Testis (tissue), 2 donors: ENCODE measurements at regions not wholly inside any gene's neighbourhood (a gene's known extent, or its start where the extent isn't known, plus 50 kb on each side); places are given as distances from the start of the nearest gene placed in this dataset.

Source experiments
- POLR2A ChIP-seq: fragments of 450-650 bp; IDR thresholded peaks from one replicate; pipeline ENCODE4 v1.6.1; 2017; ENCODE audit warnings: antibody characterized with exemption, mild to moderate bottlenecking, moderate library complexity
- TF ChIP-seq, protein P1 (sequence below), 3 experiments: fragments of 450-650 bp in 2 of 3; fragments of 200-600 bp in 1 of 3; sonication (generic) in 1 of 3; IDR thresholded peaks; one replicate each; pipeline ENCODE4 v1.5.1; 2016 to 2019; ENCODE audit warnings: antibody characterized with exemption in 3 of 3, mild to moderate bottlenecking in 2 of 3, moderate library complexity in 1 of 3

DNA sequence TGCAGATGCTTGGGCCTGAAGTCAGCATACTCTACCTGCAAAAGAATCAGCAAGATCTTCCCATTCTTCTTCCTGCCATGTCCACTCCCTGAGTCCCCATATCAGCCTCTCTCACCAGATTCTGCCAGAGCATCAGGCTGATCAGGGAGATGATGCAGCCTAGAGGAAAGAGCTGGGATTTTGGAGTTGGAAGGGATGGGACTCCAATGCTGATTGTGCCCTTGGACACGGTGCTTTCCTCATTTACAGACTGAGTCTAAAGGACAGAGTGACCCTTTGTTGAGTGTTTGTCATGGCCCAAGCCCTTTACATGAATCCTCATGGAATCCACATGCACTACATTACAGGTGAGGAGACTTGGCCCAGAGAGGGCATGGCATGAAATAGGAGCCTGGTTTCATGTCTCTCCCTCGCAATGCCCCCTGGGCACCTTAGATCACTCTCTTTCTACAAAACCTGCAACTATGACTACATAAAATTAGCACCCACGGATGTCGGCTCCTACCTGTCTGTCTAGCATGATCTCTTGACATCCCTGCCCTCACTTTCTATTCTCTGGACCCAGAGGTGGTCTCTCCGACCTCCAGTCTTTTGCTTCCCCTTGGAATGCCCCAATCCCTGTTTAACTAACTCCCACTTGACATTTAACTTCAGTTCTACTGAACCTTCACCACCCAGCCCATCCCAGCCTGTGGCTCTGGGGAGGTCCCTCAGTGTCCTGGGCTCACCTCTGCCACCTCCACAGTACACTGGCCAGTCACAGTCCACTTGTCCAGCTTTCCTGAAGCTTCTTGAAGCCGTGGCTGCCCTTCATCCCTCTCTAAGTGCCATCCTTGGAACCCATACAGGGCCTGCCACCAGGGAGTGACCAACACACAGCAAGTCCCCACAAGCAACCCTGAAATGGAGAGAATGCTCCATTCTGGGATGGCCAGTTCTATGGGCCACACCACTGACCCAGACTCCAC lies 173.5 kb downstream of the ABHD5 start:
- TF ChIP-seq POLR2A, result no peak
- TF ChIP-seq, protein P1, sequence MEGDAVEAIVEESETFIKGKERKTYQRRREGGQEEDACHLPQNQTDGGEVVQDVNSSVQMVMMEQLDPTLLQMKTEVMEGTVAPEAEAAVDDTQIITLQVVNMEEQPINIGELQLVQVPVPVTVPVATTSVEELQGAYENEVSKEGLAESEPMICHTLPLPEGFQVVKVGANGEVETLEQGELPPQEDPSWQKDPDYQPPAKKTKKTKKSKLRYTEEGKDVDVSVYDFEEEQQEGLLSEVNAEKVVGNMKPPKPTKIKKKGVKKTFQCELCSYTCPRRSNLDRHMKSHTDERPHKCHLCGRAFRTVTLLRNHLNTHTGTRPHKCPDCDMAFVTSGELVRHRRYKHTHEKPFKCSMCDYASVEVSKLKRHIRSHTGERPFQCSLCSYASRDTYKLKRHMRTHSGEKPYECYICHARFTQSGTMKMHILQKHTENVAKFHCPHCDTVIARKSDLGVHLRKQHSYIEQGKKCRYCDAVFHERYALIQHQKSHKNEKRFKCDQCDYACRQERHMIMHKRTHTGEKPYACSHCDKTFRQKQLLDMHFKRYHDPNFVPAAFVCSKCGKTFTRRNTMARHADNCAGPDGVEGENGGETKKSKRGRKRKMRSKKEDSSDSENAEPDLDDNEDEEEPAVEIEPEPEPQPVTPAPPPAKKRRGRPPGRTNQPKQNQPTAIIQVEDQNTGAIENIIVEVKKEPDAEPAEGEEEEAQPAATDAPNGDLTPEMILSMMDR (IDR thresholded peaks at IDR 0.05), result no peak
